CD4-positive, alpha-beta T cell (primary cell): ENCODE measurements at regions not wholly inside any gene's neighbourhood (a gene's known extent, or its start where the extent isn't known, plus 50 kb on each side); places are given as distances from the start of the nearest gene placed in this dataset.

Experiments used
- ATAC-seq: fragments of 200-7000 bp; cut with Tn5 transposase; one replicate; pipeline ENCODE4 v1.10.0; 2022; ENCODE audit warnings: mild to moderate bottlenecking; ENCODE audit not compliant: poor library complexity
- CTCF ChIA-PET: fragments of 350-600 bp; sonication (Branson Sonifier 250); formaldehyde crosslinking; loops from one replicate; lab custom pipeline; 2021; ENCODE audit warnings: antibody characterized with exemption, inconsistent platforms; lab: Charles Lee
- POLR2A ChIA-PET: fragments of 350-600 bp; sonication (Branson Sonifier 250); formaldehyde crosslinking; loops from one replicate; lab custom pipeline; 2021; ENCODE audit warnings: antibody characterized with exemption, inconsistent platforms; lab: Charles Lee
- DNase-seq, 14 experiments: peaks; one replicate each; pipeline ENCODE4 v3.0.0-alpha.2; 2013 to 2020; ENCODE audit warnings: mixed read lengths in 2 of 14
- H3K27ac ChIP-seq, 2 donors: one replicate each; pipeline versions ENCODE4 v1.5.1 to v1.7.0; 2013; ENCODE audit warnings: low read length in 2 of 2, low read depth in 1 of 2, mild to moderate bottlenecking in 1 of 2
- H3K27me3 ChIP-seq, 2 experiments: 1 replicate in 1 of 2; 2 replicates in 1 of 2; pipeline versions ENCODE4 v1.6.1 to v1.7.0; 2013; ENCODE audit warnings: low read length in 2 of 2, control low read depth in 1 of 2, mild to moderate bottlenecking in 1 of 2, moderate library complexity in 1 of 2; ENCODE audit not compliant: insufficient read depth in 2 of 2, control insufficient read depth in 1 of 2
- H3K36me3 ChIP-seq: one replicate; pipeline ENCODE4 v1.6.1; 2013; ENCODE audit warnings: low read length, control low read depth; ENCODE audit not compliant: insufficient read depth
- H3K4me1 ChIP-seq: one replicate; pipeline ENCODE4 v1.6.1; 2013; ENCODE audit warnings: low read length, control low read depth; ENCODE audit not compliant: insufficient read depth
- H3K4me3 ChIP-seq: one replicate; pipeline ENCODE4 v1.5.1; 2013; ENCODE audit warnings: mild to moderate bottlenecking, low read length, moderate library complexity
- H3K9me3 ChIP-seq, 2 experiments: 1 replicate in 1 of 2; 2 replicates in 1 of 2; pipeline versions ENCODE4 v1.6.1 to v1.7.0; 2013; ENCODE audit warnings: low read length in 2 of 2, mild to moderate bottlenecking in 2 of 2, control low read depth in 1 of 2, moderate library complexity in 1 of 2; ENCODE audit not compliant: control insufficient read depth in 1 of 2, insufficient read depth in 1 of 2
- H3K27ac Mint-ChIP-seq: one replicate; pipeline ENCODE4 v1.8.0; 2020; ENCODE audit warnings: mixed read lengths
- H3K27me3 Mint-ChIP-seq: one replicate; pipeline ENCODE4 v1.8.0; 2021; ENCODE audit warnings: mixed read lengths
- H3K36me3 Mint-ChIP-seq: one replicate; pipeline ENCODE4 v1.8.0; 2021; ENCODE audit warnings: low read depth, mixed read lengths
- H3K4me1 Mint-ChIP-seq: one replicate; pipeline ENCODE4 v1.8.0; 2021; ENCODE audit warnings: low read depth, mixed read lengths
- H3K4me3 Mint-ChIP-seq: one replicate; pipeline ENCODE4 v1.8.0; 2020; ENCODE audit warnings: mild to moderate bottlenecking, mixed read lengths
- H3K9me3 Mint-ChIP-seq: one replicate; pipeline ENCODE4 v1.8.0; 2020; ENCODE audit warnings: mixed read lengths
- CTCF ChIP-seq: fragments of 200-600 bp; IDR thresholded peaks from one replicate; pipeline ENCODE4 v1.8.0; 2022; ENCODE audit warnings: antibody characterized with exemption, mild to moderate bottlenecking
- intact Hi-C, 2 experiments: fragments of 100-400 bp; cut with DNase I in 1 of 2; cut with micrococcal nuclease in 1 of 2; formaldehyde crosslinking; loops; one replicate each; pipeline versions ENCODE4 v1.15.1 to v1.9.0; 2023 to 2025; cut with DNase I, micrococcal nuclease

GRCh38 chr11:17148536-17148935 lies 59.2 kb downstream of the PIK3C2A start:
- intact Hi-C loops, result no loop called here
- CTCF ChIA-PET, result no interaction called here
- H3K27ac ChIP-seq, result no peak overlapping the region
- no peak overlapping the region for H3K4me3 Mint-ChIP-seq
- no peaks in the 10 kb centered on the region for H3K27me3 Mint-ChIP-seq
- no peaks in the 10 kb centered on the region for H3K9me3 ChIP-seq
- H3K36me3 ChIP-seq, result peaks cover 28% of the 10 kb centered on the region
- TF ChIP-seq CTCF, result no peak
- ATAC-seq (no peak), DNase-seq (no peak)
- no peak overlapping the region for H3K4me3 ChIP-seq
- H3K36me3 Mint-ChIP-seq, result peaks cover 61% of the 10 kb centered on the region
- no peaks in the 10 kb centered on the region for H3K4me1 ChIP-seq
- no peaks in the 10 kb centered on the region for H3K4me1 Mint-ChIP-seq
- no peak overlapping the region for H3K27ac Mint-ChIP-seq
- POLR2A ChIA-PET, result no interaction called here
- H3K9me3 Mint-ChIP-seq, result no peaks in the 10 kb centered on the region
- H3K27me3 ChIP-seq, result no peaks in the 10 kb centered on the region

- Histone ChIP-seq H3K4me1 (no peaks in the 10 kb centered on the region), H3K27ac (no peak overlapping the region), H3K27me3 (no peaks in the 10 kb centered on the region), H3K36me3 (peaks cover 41% of the 10 kb centered on the region), H3K4me3 (no peak overlapping the region), H3K9me3 (no peaks in the 10 kb centered on the region)
- no peak for TF ChIP-seq CTCF
- no peak overlapping the region for H3K27ac Mint-ChIP-seq
- peaks cover 78% of the 10 kb centered on the region for H3K36me3 Mint-ChIP-seq
- ChIA-PET POLR2A (no interaction called here), CTCF (no interaction called here)
- no peak overlapping the region for H3K4me3 Mint-ChIP-seq
- no peaks in the 10 kb centered on the region for H3K4me1 Mint-ChIP-seq
- DNase-seq, result no peak
- ATAC-seq, result no peak
- intact Hi-C loops, result no loop called here
- H3K9me3 Mint-ChIP-seq, result no peaks in the 10 kb centered on the region
- H3K27me3 Mint-ChIP-seq, result no peaks in the 10 kb centered on the region
Observed at GRCh38 chr11:17145972-17146371, 61.8 kb downstream of the PIK3C2A start.

GRCh38 chr11:17142450-17142849 lies 65.0 kb upstream of the RPS13 start:
- no peaks in the 10 kb centered on the region for H3K9me3 Mint-ChIP-seq
- Histone ChIP-seq H3K36me3 (peaks cover 32% of the 10 kb centered on the region), H3K27me3 (no peaks in the 10 kb centered on the region), H3K4me1 (no peaks in the 10 kb centered on the region), H3K9me3 (no peaks in the 10 kb centered on the region), H3K4me3 (no peak overlapping the region), H3K27ac (no peak overlapping the region)
- ChIA-PET POLR2A (no interaction called here), CTCF (no interaction called here)
- TF ChIP-seq CTCF, result no peak
- H3K4me1 Mint-ChIP-seq, result no peaks in the 10 kb centered on the region
- intact Hi-C loops, result no loop called here
- H3K27ac Mint-ChIP-seq, result no peak overlapping the region
- ATAC-seq, result no peak
- no peak overlapping the region for H3K4me3 Mint-ChIP-seq
- H3K36me3 Mint-ChIP-seq, result peaks cover 90% of the 10 kb centered on the region
- H3K27me3 Mint-ChIP-seq, result no peaks in the 10 kb centered on the region
- DNase-seq, result no peak
